A549 (cell line): ENCODE measurements at regions not wholly inside any gene's neighbourhood (a gene's known extent, or its start where the extent isn't known, plus 50 kb on each side); places are given as distances from the start of the nearest gene placed in this dataset.

Experiments
- ATAC-seq, 2 experiments: fragments of 200-7000 bp in 1 of 2; fragments of >200 bp in 1 of 2; cut with Nextera tagmentation in 1 of 2; cut with Tn5 transposase in 1 of 2; 3 replicates each; pipeline versions ENCODE4 v1.8.0 to v1.9.1; 2018 to 2020; ENCODE audit warnings: mild to moderate bottlenecking in 1 of 2, moderate library complexity in 1 of 2
- CTCF ChIA-PET: fragments of 300-600 bp; sonication (Branson Sonifier 250); formaldehyde crosslinking; extraction: SDS; loops from one replicate; lab custom pipeline; 2021; ENCODE audit warnings: antibody characterized with exemption, inconsistent platforms; lab: Yijun Ruan, JAX
- POLR2A ChIA-PET: fragments of 350-600 bp; formaldehyde crosslinking; extraction: SDS; loops from one replicate; lab custom pipeline; 2021; ENCODE audit warnings: antibody characterized with exemption, inconsistent platforms; lab: Yijun Ruan, JAX
- DNase-seq, 2 experiments: peaks; one replicate each; pipeline versions ENCODE4 v3.0.0 to v3.0.0-alpha.2; 2011 to 2016; ENCODE audit warnings: low read depth in 1 of 2, low spot score in 1 of 2
- FAIRE-seq: peaks from 2 replicates; lab custom pipeline; 2011; peaks lifted over from hg19 to GRCh38; lab: Jason Lieb, UNC
- H3K27ac ChIP-seq, 2 experiments: fragments of >200 bp; sonication (Bioruptor Twin); formaldehyde crosslinking; 3 replicates each; pipeline ENCODE4 v1.5.1; 2016 to 2017
- H3K4me1 ChIP-seq: fragments of >200 bp; sonication (Bioruptor Twin); formaldehyde crosslinking; 3 replicates; pipeline ENCODE4 v1.6.1; 2016
- H3K4me2 ChIP-seq: fragments of >200 bp; sonication (Bioruptor Twin); formaldehyde crosslinking; 3 replicates; pipeline ENCODE4 v1.6.1; 2016
- H3K4me3 ChIP-seq: fragments of >200 bp; sonication (Bioruptor Twin); formaldehyde crosslinking; 3 replicates; pipeline ENCODE4 v1.5.1; 2016
- H3K9me3 ChIP-seq: fragments of >200 bp; sonication (Bioruptor Twin); formaldehyde crosslinking; 3 replicates; pipeline ENCODE4 v1.6.1; 2016
- BHLHE40 ChIP-seq: IDR thresholded peaks from 2 replicates; pipeline ENCODE4 v1.6.1; 2012; ENCODE audit warnings: low read depth, low read length, inconsistent platforms
- CBX8 ChIP-seq: fragments of 200-600 bp; sonication (generic); IDR thresholded peaks from 2 replicates; pipeline ENCODE4 v1.6.1; 2016
- CHD2 ChIP-seq: fragments of 150-350 bp; IDR thresholded peaks from 2 replicates; pipeline ENCODE4 v1.6.1; 2014; ENCODE audit warnings: low read length; ENCODE audit not compliant: partially characterized antibody
- EP300 ChIP-seq, 2 experiments: fragments of >200 bp; sonication (Bioruptor Twin); formaldehyde crosslinking; IDR thresholded peaks; 2 replicates in 1 of 2; 3 replicates in 1 of 2; pipeline ENCODE4 v1.6.1; 2016 to 2017
- ESRRA ChIP-seq: fragments of 150-350 bp; IDR thresholded peaks from 2 replicates; pipeline ENCODE4 v1.6.1; 2014; ENCODE audit warnings: mild to moderate bottlenecking, low read length, borderline replicate concordance
- FOSB ChIP-seq: fragments of 250-450 bp; sonication (Bioruptor Pico); IDR thresholded peaks from 2 replicates; pipeline ENCODE4 v1.5.0; 2020; ENCODE audit warnings: mild to moderate bottlenecking, moderate library complexity
- FOXS1 ChIP-seq: fragments of 250-450 bp; sonication (Bioruptor Pico); IDR thresholded peaks from 2 replicates; pipeline ENCODE4 v1.5.0; 2020; ENCODE audit warnings: mild to moderate bottlenecking, moderate library complexity
- HES2 ChIP-seq: fragments of >200 bp; sonication (Bioruptor Twin); formaldehyde crosslinking; IDR thresholded peaks from 2 replicates; pipeline ENCODE4 v1.6.1; 2016
- HEYL ChIP-seq: fragments of 250-450 bp; sonication (Bioruptor Pico); IDR thresholded peaks from 2 replicates; pipeline ENCODE4 v1.8.0; 2021; ENCODE audit warnings: mild to moderate bottlenecking, moderate library complexity
- HOXB13 ChIP-seq: fragments of 250-450 bp; sonication (Bioruptor Pico); IDR thresholded peaks from 2 replicates; pipeline ENCODE4 v1.5.0; 2020; ENCODE audit warnings: low read depth, mild to moderate bottlenecking, moderate library complexity
- HOXB5 ChIP-seq: fragments of 250-450 bp; sonication (Bioruptor Pico); IDR thresholded peaks from 2 replicates; pipeline ENCODE4 v1.5.0; 2020; ENCODE audit warnings: mild to moderate bottlenecking, moderate library complexity
- JUN ChIP-seq, 2 experiments: fragments of >200 bp; sonication (Bioruptor Twin); formaldehyde crosslinking; IDR thresholded peaks; 2 replicates in 1 of 2; 3 replicates in 1 of 2; pipeline ENCODE4 v1.6.1; 2016 to 2017
- JUNB ChIP-seq: fragments of >200 bp; sonication (Bioruptor Twin); formaldehyde crosslinking; IDR thresholded peaks from 2 replicates; pipeline ENCODE4 v1.6.1; 2016
- MAZ ChIP-seq: fragments of 150-350 bp; IDR thresholded peaks from 2 replicates; pipeline ENCODE4 v1.6.1; 2014; ENCODE audit warnings: antibody characterized with exemption, low read depth, low read length, borderline replicate concordance
- NFE2L2 ChIP-seq: fragments of 150-350 bp; conservative IDR thresholded peaks from 2 replicates; pipeline ENCODE4 v1.6.1; 2014; ENCODE audit warnings: low read length
- NPAS2 ChIP-seq: fragments of 250-450 bp; sonication (Bioruptor Pico); IDR thresholded peaks from 2 replicates; pipeline ENCODE4 v1.8.0; 2022; ENCODE audit warnings: mild to moderate bottlenecking, moderate library complexity, borderline replicate concordance
- NR3C1 ChIP-seq: fragments of >200 bp; sonication (Bioruptor Twin); formaldehyde crosslinking; IDR thresholded peaks from 3 replicates; pipeline ENCODE4 v1.6.1; 2017
- POLR2A ChIP-seq: IDR thresholded peaks from 2 replicates; pipeline ENCODE4 v1.6.1; 2012; ENCODE audit warnings: mild to moderate bottlenecking, low read length
- RAD21 ChIP-seq, 2 experiments: fragments of >200 bp in 1 of 2; sonication (Bioruptor Twin) in 1 of 2; formaldehyde crosslinking in 1 of 2; IDR thresholded peaks in 1 of 2; conservative IDR thresholded peaks in 1 of 2; 2 replicates in 1 of 2; 3 replicates in 1 of 2; pipeline ENCODE4 v1.6.1; 2012 to 2018; ENCODE audit warnings: inconsistent platforms in 1 of 2
- RCOR1 ChIP-seq: fragments of 150-350 bp; IDR thresholded peaks from 2 replicates; pipeline ENCODE4 v1.6.1; 2014; ENCODE audit warnings: antibody characterized with exemption, low read length, low read depth
- SREBF2 ChIP-seq: fragments of 450-650 bp; IDR thresholded peaks from 2 replicates; pipeline ENCODE4 v1.6.1; 2014; ENCODE audit warnings: mild to moderate bottlenecking, moderate library complexity
- TP53 ChIP-seq: fragments of 250-450 bp; sonication (Bioruptor Pico); IDR thresholded peaks from 2 replicates; pipeline ENCODE4 v1.5.0; 2021; ENCODE audit warnings: mild to moderate bottlenecking, moderate library complexity
- ZFP36 ChIP-seq: fragments of 450-650 bp; IDR thresholded peaks from 2 replicates; pipeline ENCODE4 v1.6.1; 2014; ENCODE audit warnings: borderline replicate concordance; ENCODE audit not compliant: partially characterized antibody
- ZNF302 ChIP-seq: fragments of 250-450 bp; sonication (Bioruptor Pico); IDR thresholded peaks from 2 replicates; pipeline ENCODE4 v1.9.0; 2021; ENCODE audit warnings: inconsistent platforms, mild to moderate bottlenecking, moderate library complexity
- ZSCAN20 ChIP-seq: fragments of 250-450 bp; sonication (Bioruptor Pico); IDR thresholded peaks from 2 replicates; pipeline ENCODE4 v1.8.0; 2022; ENCODE audit warnings: mild to moderate bottlenecking, moderate library complexity
- WGBS: methylation state at CpG from one replicate; pipeline ENCODE4 v1.1.6; 2017; ENCODE audit errors: missing lambda C conversion rate; 5-methylcytosine and 5-hydroxymethylcytosine counted together
- TF ChIP-seq, protein P1 (sequence below): fragments of 250-450 bp; sonication (Bioruptor Pico); IDR thresholded peaks from 2 replicates; pipeline ENCODE4 v1.5.0; 2020; ENCODE audit warnings: low read depth, mild to moderate bottlenecking, moderate library complexity
- TF ChIP-seq, protein P2 (sequence below): IDR thresholded peaks from 2 replicates; pipeline ENCODE4 v1.6.1; 2012; ENCODE audit warnings: low read depth, borderline replicate concordance

- TF ChIP-seq JUNB, result no peak
- no peak for TF ChIP-seq CBX8
- TF ChIP-seq MAZ, result no peak
- TF ChIP-seq RAD21 (conservative IDR thresholded peaks at IDR 0.05 in 1 of 2, IDR thresholded peaks at IDR 0.05 in 1 of 2), result no peak
- TF ChIP-seq NFE2L2, result no peak
These were observed 425.6 kb upstream of the SALL1 start (continued) for GRCh38 chr16:51576498-51577195.

DNA sequence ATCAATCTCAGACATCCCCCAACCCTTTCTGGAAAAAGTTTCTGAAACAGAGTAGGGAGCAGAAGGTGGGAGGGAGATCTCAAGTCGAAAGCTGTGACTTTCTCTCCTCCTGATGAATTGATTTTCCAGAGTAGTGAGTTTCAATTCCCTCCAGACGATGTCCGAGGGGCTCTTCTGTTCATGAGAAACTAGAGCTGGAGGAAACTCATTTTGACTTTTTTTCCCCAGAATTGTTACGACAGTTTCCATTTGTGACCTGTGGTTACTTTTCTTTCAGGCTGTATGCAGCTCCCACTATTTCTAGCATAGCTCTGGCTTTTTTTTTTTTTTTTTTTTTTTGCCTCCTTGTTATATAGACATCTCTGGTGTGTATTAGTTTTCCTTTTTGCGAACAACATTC, 422.1 kb upstream of the SALL1 start:
- WGBS, result 49% methylated on average over 5 of the region's 5 CpGs
- no peak for FAIRE-seq
- H3K4me1 ChIP-seq, result peaks cover 14% of the 10 kb centered on the region
- CTCF ChIA-PET, result interaction anchor here (1.2 kb wide), 1 partner anchor 17 kb away, joined by 3 read pairs; no protein-coding TSS in a partner anchor
- H3K9me3 ChIP-seq, result no peaks in the 10 kb centered on the region
- TF ChIP-seq NR3C1, result no peak
- no peak for TF ChIP-seq ZSCAN20 (CRISPR knock-in tag)
- TF ChIP-seq SREBF2, result no peak
- TF ChIP-seq POLR2A, result no peak
- no peak for TF ChIP-seq FOSB
- TF ChIP-seq HEYL (CRISPR knock-in tag), result no peak
- no peak for TF ChIP-seq CHD2
- no peak for TF ChIP-seq RCOR1
- TF ChIP-seq, protein P1, sequence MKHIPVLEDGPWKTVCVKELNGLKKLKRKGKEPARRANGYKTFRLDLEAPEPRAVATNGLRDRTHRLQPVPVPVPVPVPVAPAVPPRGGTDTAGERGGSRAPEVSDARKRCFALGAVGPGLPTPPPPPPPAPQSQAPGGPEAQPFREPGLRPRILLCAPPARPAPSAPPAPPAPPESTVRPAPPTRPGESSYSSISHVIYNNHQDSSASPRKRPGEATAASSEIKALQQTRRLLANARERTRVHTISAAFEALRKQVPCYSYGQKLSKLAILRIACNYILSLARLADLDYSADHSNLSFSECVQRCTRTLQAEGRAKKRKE (CRISPR knock-in tag), result no peak
- no peak for TF ChIP-seq EP300 (IDR thresholded peaks at IDR 0.05)
- TF ChIP-seq ZFP36, result no peak
- TF ChIP-seq HOXB5 (CRISPR knock-in tag), result no peak
- TF ChIP-seq HES2, result no peak
- no peak for TF ChIP-seq ZNF302 (CRISPR knock-in tag)
- no peak for TF ChIP-seq HOXB13 (CRISPR knock-in tag)
- TF ChIP-seq FOXS1, result no peak
- TF ChIP-seq, protein P2, sequence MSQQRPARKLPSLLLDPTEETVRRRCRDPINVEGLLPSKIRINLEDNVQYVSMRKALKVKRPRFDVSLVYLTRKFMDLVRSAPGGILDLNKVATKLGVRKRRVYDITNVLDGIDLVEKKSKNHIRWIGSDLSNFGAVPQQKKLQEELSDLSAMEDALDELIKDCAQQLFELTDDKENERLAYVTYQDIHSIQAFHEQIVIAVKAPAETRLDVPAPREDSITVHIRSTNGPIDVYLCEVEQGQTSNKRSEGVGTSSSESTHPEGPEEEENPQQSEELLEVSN, result no peak
- no peak for TF ChIP-seq JUN (IDR thresholded peaks at IDR 0.05)
- TF ChIP-seq BHLHE40, result no peak
- TF ChIP-seq NPAS2 (CRISPR knock-in tag), result no peak
- TF ChIP-seq, all 56 proteins: peak for 0
- DNase-seq, result no peak
- H3K4me3 ChIP-seq, result no peak overlapping the region
- no peak overlapping the region for H3K27ac ChIP-seq
- ATAC-seq, result no peak
- POLR2A ChIA-PET, result interaction anchor here (0.6 kb wide), 1 partner anchor 400 kb away, joined by 3 read pairs; no protein-coding TSS in a partner anchor
- H3K4me2 ChIP-seq, result no peak overlapping the region

GRCh38 chr16:51569203-51569931, 418.3 kb upstream of the SALL1 start:
- ChIA-PET CTCF (no interaction called here), POLR2A (no interaction called here)
- ATAC-seq, result 0 out of 6 replicates have a peak, but pooled peaks of 1 of the 2 experiments have one; percentile 34
- Histone ChIP-seq H3K9me3 (no peaks in the 10 kb centered on the region), H3K4me3 (no peak overlapping the region), H3K4me1 (peaks cover 11% of the 10 kb centered on the region), H3K4me2 (peak overlapping the region; percentile 42), H3K27ac (peak overlapping the region in 1 of 2 experiments; percentile 35; a peak in 2 of 6 replicates)
- no peak for FAIRE-seq
- DNase-seq, result peak in 1 of 2 experiments; percentile 10
- WGBS, result 33% methylated on average over 5 of the region's 5 CpGs
- TF ChIP-seq ESRRA (no peak), TP53 (no peak)
